ENCODE measurements at regions not wholly inside any gene's neighbourhood (a gene's known extent, or its start where the extent isn't known, plus 50 kb on each side); places are given as distances from the start of the nearest gene placed in this dataset.

DNA sequence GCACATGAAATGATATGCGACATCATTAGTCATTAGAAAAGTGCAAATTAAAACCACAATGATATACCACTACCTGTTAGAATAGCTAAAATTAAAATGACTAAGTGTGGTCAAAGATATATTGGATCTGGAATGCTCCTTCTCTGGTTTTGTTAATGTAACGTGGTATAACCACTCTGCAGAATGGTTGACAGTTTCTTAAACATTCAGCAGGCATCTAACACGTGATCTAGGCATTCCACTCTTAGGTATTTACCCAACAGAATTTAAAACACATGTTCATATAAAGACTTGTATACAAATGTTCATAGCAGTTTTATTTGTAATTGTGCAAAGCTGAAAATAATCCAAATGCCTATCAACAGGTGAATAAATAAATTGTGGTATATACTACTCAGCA lies 165.0 kb upstream of the PLXNA2 start:
- intact Hi-C loops (cut with DNase I) = no loop called here
- DNase-seq (ENCODE audit: low spot score) = no peak

DNA sequence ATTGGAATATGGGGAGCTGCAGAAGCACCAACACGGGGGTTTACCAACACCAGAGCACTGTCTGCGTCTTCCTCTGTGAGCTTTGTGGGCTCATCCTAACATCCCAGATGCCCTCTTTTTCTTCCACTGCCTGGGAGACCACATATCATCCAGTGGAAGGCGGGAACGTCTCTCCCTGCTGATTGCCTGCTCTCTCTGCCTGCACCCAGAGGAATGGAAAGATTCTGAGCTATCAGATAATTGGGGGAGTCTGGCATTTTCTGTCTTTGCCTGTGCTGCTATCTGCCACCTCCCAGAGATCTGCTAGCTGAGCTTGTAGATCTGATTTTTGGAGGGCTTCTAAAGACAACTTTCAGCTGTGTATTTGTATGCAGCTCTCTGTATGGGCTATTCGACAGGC lies 166.2 kb upstream of the PLXNA2 start:
- DNase-seq (ENCODE audit: low spot score) = no peak
- intact Hi-C loops (cut with DNase I) = no loop called here

DNA sequence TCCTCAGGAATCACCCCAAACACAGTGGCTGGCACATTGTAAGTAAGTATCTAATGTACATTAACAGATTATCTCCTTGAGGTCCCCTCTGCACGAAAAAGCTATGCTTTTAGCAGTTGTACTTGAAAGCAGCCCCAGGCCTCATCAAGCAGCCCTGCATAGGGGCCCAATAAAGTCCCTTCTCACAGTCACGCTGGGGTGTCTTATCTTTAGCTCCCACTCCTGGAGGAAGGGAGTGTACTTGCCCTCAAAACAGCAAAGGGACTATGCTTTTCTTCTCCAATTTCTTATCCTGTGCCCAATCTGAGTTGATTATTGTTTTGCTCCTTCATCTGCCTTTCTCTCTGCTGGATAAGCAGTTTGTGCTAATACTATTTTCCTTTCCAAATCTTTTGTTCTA lies 168.8 kb upstream of the PLXNA2 start:
- intact Hi-C loops (cut with DNase I) = no loop called here
- DNase-seq (ENCODE audit: low spot score) = no peak

DNA sequence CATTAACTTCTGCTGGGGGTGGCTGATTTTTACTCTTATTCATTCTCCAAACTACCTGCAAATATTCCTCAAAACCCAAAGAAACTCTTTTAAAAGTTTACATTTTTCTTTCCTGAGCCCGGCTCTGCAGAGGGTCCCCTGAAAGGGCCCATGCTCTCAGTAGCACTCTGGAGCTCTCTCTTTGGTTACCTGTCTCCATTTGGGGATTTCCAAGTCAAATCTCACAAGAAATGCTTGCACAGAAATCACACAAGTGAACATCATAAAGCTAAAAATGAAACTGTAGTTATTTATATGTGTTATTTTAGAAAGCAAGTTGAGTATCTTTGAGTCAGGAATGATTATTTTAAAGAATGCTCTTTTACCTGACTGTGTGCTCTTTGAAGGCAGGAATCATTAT lies 174.5 kb upstream of the PLXNA2 start:
- intact Hi-C loops (cut with DNase I) = no loop called here
- no peak for DNase-seq (ENCODE audit: low spot score)

GRCh38 chr1:208419746-208420420 lies 175.7 kb upstream of the PLXNA2 start:
- intact Hi-C loops (cut with DNase I) = no loop called here
- no peak for DNase-seq (ENCODE audit: low spot score)

DNA sequence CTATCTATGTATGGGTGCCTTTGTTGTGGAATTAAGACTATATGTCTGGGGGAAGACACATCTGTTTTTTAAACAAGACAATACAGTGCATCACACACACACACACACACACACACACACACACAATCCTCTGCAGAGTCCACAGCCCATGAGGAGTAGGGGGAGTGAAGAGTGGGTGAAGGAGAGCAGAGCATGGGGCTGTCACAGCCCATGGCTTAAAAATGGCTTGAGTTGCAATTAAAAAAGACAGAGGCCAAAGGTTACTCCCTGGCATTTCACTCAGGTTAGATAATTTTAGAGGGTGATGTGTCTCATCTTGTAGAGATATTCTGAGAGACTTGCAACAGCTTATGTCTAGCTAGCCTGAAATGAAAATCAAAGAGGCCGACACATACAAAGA lies 176.5 kb upstream of the PLXNA2 start:
- DNase-seq (ENCODE audit: low spot score) = no peak
- intact Hi-C loops (cut with DNase I) = no loop called here

GRCh38 chr1:208421486-208421885 lies 177.3 kb upstream of the PLXNA2 start:
- intact Hi-C loops (cut with DNase I) = no loop called here
- DNase-seq (ENCODE audit: low spot score) = no peak

GRCh38 chr1:208423526-208423925 lies 179.3 kb upstream of the PLXNA2 start:
- DNase-seq (ENCODE audit: low spot score) = no peak
- intact Hi-C loops (cut with DNase I) = no loop called here

DNA sequence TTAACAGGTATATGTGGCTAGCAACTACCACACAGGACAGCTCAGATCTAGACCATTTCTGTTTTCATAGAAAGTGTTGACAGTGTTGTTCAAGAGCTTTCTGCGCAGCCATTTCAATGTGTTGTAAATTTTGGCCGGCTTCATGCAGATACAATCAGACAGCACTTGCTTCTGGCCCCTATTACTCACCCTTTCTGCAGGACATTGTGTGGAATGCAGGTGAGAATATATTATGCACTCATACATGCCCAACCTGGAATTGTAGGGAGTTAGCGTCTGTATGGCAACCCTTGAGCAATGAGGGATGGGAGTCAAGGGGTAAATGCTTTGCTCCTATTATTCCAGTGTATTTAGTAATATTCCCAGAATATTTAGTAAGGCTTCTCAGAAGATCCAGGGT lies 180.9 kb upstream of the PLXNA2 start:
- DNase-seq (ENCODE audit: low spot score) = no peak
- intact Hi-C loops (cut with DNase I) = no loop called here

GRCh38 chr1:208430220-208430619 lies 186.0 kb upstream of the PLXNA2 start:
- intact Hi-C loops (cut with DNase I) = no loop called here
- DNase-seq (ENCODE audit: low spot score) = no peak

- no peak for DNase-seq (ENCODE audit: low spot score)
- intact Hi-C loops (cut with DNase I) = no loop called here
Observed at GRCh38 chr1:208431721-208432120, 187.5 kb upstream of the PLXNA2 start.

DNA sequence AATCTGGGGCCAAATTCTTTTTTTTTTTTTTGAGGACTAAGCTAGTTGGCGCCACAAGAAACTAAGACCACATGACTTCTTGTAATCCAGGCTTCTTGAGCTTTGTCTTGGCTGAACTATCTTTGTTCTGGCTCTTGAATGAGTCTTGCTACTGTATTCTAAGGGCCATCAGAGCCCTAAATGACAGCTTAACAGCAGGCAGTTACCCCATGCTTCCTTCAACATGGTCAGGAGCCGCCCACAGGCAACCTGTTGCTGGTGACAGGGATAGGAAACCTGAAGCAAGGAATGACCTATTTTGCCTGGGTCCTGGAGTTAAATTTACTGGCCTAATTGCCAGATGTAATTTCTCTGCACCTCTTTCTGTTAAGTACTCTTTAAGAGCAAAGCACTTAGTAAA lies 188.2 kb upstream of the PLXNA2 start:
- intact Hi-C loops (cut with DNase I) = no loop called here
- no peak for DNase-seq (ENCODE audit: low spot score)

DNA sequence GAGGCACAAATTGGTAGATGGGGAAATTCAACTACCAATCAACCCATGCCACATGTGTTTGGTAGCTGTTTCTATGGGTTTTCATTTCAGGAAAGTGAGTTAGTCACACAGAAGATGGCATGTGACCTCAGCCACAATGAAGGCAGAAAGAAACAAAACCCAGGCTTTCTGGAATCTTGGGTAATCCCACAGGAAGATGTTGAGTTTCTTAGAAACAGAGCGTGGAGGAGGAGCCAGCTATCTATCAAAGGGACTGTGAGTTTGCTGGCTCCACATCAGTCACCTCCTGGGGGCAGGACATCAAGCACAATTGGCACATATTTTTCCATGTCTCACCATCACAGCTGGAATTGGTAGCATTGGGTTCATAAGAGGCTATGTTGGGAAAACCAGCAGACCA lies 188.9 kb upstream of the PLXNA2 start:
- intact Hi-C loops (cut with DNase I) = no loop called here
- no peak for DNase-seq (ENCODE audit: low spot score)

GRCh38 chr1:208433971-208434370 lies 189.8 kb upstream of the PLXNA2 start:
- intact Hi-C loops (cut with DNase I) = no loop called here
- DNase-seq (ENCODE audit: low spot score) = no peak

DNA sequence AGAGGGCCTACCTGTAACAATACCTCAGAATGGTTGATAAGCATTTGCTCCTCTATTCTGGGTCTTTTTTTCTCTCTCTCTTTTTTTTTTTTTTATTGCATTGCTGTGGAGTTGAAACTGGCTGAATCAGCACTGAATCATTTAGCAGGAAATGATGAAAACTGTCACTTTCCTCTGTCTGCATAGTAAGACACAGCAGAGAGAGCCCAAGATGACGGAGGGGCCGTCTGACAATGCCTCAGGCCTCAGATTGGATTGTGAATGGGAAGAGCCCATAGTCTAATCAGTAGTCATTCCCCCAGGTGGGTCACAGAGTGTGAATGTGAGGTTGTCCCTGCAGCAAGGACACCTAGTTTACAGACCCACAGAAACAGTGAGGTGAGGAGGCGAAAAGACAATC lies 193.2 kb upstream of the PLXNA2 start:
- DNase-seq (ENCODE audit: low spot score) = no peak
- intact Hi-C loops (cut with DNase I) = no loop called here

DNA sequence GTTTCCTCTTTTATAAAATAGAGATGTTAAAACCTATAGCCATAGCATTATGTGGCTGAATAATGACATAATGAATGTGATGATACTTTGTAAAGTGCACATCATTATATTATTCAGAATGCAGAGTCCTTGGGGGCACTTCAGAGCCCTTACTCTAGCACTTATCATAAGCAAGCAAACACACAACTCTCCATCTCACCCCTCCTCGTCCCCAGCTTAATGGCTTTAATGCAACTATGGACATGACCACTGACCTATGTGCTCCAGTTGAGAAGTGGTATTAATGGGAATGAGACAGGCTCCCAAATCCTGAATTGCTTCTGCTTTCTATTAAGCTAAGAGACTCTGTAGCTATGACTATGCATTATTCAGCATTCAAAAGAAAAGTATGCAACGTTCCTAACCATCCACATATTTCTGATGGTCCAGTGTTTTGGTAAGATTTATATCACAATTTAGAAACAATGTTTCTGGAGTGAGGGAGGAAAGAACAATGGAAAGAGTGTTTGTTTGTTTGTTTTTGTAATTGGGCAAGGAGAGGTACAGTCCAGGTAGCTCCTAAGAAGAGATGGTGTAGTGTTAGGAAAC lies 194.0 kb upstream of the PLXNA2 start:
- no peak for DNase-seq (ENCODE audit: low spot score)
- intact Hi-C loops (cut with DNase I) = no loop called here

GRCh38 chr1:208445758-208446203 lies 201.6 kb upstream of the PLXNA2 start:
- no peak for DNase-seq (ENCODE audit: low spot score)
- intact Hi-C loops (cut with DNase I) = no loop called here

DNA sequence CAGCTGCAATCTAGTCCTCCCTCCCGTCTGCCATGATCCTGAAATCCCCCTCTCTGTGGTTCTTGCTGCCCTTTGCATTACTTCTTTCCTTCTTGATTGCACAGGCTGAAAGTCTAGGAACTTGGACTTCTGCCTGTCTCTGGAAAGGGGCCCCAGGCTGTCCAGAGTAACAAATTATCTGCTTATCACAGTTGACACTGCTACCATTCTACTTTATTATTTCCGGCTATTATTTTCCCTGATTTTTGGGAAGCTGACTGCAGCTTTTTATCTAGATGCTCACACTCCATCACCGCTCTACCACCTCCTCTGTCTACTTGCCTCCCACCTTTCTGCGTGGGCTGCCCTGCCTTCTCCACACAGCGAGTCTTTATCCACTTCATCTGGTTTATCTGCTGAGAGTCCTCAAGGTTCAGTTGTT lies 202.1 kb upstream of the PLXNA2 start:
- no peak for DNase-seq (ENCODE audit: low spot score)
- intact Hi-C loops (cut with DNase I) = no loop called here

DNA sequence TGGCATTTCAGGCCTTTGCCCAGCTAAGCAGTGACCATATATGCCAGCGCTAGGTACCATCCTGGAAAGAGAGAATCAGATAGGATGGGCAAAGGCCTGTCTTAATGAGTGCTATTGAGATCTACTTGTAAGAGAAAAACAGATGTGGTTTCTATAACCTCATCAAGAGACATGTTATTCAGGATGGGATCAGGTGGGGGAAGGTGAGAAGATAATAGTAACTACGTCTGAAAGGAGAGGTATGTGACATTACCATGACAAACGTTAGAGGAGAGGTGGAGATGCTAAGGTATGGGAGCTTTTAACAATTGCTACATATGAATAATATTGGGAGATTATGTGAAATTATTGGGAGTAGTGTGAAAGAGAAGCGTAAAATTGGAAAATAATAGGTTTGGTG lies 204.2 kb upstream of the PLXNA2 start:
- intact Hi-C loops (cut with DNase I) = no loop called here
- no peak for DNase-seq (ENCODE audit: low spot score)

GRCh38 chr1:208449951-208450350 lies 205.8 kb upstream of the PLXNA2 start:
- intact Hi-C loops (cut with DNase I) = no loop called here
- no peak for DNase-seq (ENCODE audit: low spot score)

- intact Hi-C loops (cut with DNase I) = no loop called here
- DNase-seq (ENCODE audit: low spot score) = no peak
Observed at GRCh38 chr1:208450958-208451357, 206.8 kb upstream of the PLXNA2 start.

DNA sequence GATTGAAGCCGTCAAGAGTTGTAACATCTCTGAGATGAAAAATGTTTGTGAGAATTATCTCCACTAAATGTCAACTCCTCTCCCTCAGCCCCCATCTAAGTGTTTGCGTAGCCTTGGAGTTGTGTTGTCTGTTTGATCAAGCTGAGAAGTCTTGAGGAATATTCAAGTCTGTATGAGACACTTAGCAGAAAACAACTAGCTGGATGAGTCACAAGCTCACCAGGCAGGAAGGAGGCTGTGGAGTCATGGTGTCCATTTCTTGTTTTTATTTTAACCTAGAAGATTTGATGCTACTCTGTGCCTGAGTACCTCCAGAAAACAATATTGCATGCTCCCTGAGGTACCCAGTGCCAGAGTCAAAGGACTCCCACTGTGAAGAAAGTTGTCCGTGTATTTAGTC lies 211.6 kb upstream of the PLXNA2 start:
- intact Hi-C loops (cut with DNase I) = no loop called here
- DNase-seq (ENCODE audit: low spot score) = no peak

Measured in cardiac septum (tissue), 1 donor.